Heart right ventricle (tissue), 16 donors: ENCODE measurements at regions not wholly inside any gene's neighbourhood (a gene's known extent, or its start where the extent isn't known, plus 50 kb on each side); places are given as distances from the start of the nearest gene placed in this dataset.
"Not testable (repeated sequence)": the region's sequence is repeated elsewhere in the genome, so short reads cannot be mapped to it uniquely, and the experiment has no call there.

ENCODE experiments used
- ATAC-seq, 8 donors: fragments of 200-7000 bp; cut with Tn5 transposase; one replicate each; pipeline ENCODE4 v1.9.1; 2020; ENCODE audit warnings: mild to moderate bottlenecking in 8 of 8, moderate library complexity in 8 of 8, moderate number of reproducible peaks in 1 of 8
- DNase-seq, 2 donors: peaks; one replicate each; pipeline ENCODE4 v3.0.0-alpha.2; 2020
- H3K27ac ChIP-seq, 10 donors: fragments of 200-600 bp; sonication (generic) in 2 of 10; one replicate each; pipeline versions ENCODE4 v1.5.0 to v1.8.0; 2020 to 2022; ENCODE audit warnings: mild to moderate bottlenecking in 3 of 10
- H3K27me3 ChIP-seq, 7 donors: fragments of 200-600 bp; one replicate each; pipeline ENCODE4 v1.8.0; 2021 to 2022; ENCODE audit warnings: mild to moderate bottlenecking in 2 of 7
- H3K36me3 ChIP-seq, 9 donors: fragments of 200-600 bp; sonication (generic) in 1 of 9; one replicate each; pipeline versions ENCODE4 v1.5.0 to v1.8.0; 2020 to 2022; ENCODE audit warnings: mild to moderate bottlenecking in 2 of 9
- H3K4me1 ChIP-seq, 9 donors: fragments of 200-600 bp; sonication (generic) in 1 of 9; one replicate each; pipeline versions ENCODE4 v1.5.0 to v1.8.0; 2020 to 2022; ENCODE audit warnings: mild to moderate bottlenecking in 4 of 9
- H3K4me3 ChIP-seq, 10 donors: fragments of 200-600 bp; sonication (generic) in 2 of 10; one replicate each; pipeline versions ENCODE4 v1.5.0 to v1.8.0; 2020 to 2022; ENCODE audit warnings: mild to moderate bottlenecking in 7 of 10, moderate library complexity in 2 of 10
- H3K9me3 ChIP-seq, 11 donors: fragments of 200-600 bp in 10 of 11; sonication (generic) in 2 of 11; one replicate each; pipeline versions ENCODE4 v1.5.0 to v1.8.0; 2013 to 2022; ENCODE audit warnings: mild to moderate bottlenecking in 2 of 11, control low read depth in 1 of 11, moderate library complexity in 1 of 11
- WGBS, 2 donors: extraction: QIAGEN DNeasy Blood & Tissue Kit; methylation state at CpG; one replicate each; pipeline ENCODE4 v1.1.7; 2013; ENCODE audit warnings: inconsistent platforms in 1 of 2; 5-methylcytosine and 5-hydroxymethylcytosine counted together
- intact Hi-C, 10 donors: fragments of 100-400 bp; cut with DNase I; formaldehyde crosslinking; loops; one replicate each; pipeline versions ENCODE4 v1.11.1 to v1.14.2; 2022
- TF ChIP-seq, protein P1 (sequence below), 9 donors: fragments of 200-600 bp; sonication (generic) in 2 of 9; IDR thresholded peaks; one replicate each; pipeline versions ENCODE4 v1.5.0 to v1.8.0; 2021 to 2022; ENCODE audit warnings: antibody characterized with exemption in 9 of 9, mild to moderate bottlenecking in 5 of 9, moderate library complexity in 1 of 9
- donor health status: Arrhythmogenic right ventricular cardiomyopathy.
- donor health status: ischemic (EF 13 %, LVEDD 7.1; RV severe dilation, severe dysfunction).
- donor health status: healthy with polysubstance abuse.
- donor health status: DM: no; HTN: yes; CAD: no.
- donor health status: DM: no; HTN: no; CAD: no.
- donor health status: ischemic (EF 25% LVEDD 6.9; RV normal size, moderate dysfunction).
- donor health status: ischemic (EF 25% LVEDD 5.7; RV mildly dilated, moderate dysfunction).
- donor health status: healthy.
- donor health status: DM: yes; HTN: yes; CAD: no.
- donor health status: Ischemic cardiomyopathy.
- donor health status: ischemic (EF 35%, LVEDD 5.7; RV mildly dilated, moderate dysfunction).
- donor health status: nonischemic (EF 11% LVEDD 7.7; RV severe dilation, severe dysfunction).
- donor health status: DM: yes; HTN: yes; CAD: no.
- donor health status: PGD.
- donor health status: ischemic (EF 29% LVEDD 5.4; RV normal size, mild dysfunction).
- donor health status: nonischemic (EF 23%, LVEDD 6.1; RV moderate dilation, normal function).

GRCh38 chr3:29022976-29023375 lies 257.9 kb upstream of the RBMS3 start:
- ATAC-seq, result no peak
- no peak overlapping the region for H3K4me3 ChIP-seq
- no peaks in the 10 kb centered on the region for H3K27me3 ChIP-seq
- no peak overlapping the region for H3K27ac ChIP-seq
- DNase-seq, result no peak
- no peaks in the 10 kb centered on the region for H3K36me3 ChIP-seq
- WGBS, 2 donors, result 58 to 65% methylated on average over 1 of the region's 1 CpG
- TF ChIP-seq, protein P1, sequence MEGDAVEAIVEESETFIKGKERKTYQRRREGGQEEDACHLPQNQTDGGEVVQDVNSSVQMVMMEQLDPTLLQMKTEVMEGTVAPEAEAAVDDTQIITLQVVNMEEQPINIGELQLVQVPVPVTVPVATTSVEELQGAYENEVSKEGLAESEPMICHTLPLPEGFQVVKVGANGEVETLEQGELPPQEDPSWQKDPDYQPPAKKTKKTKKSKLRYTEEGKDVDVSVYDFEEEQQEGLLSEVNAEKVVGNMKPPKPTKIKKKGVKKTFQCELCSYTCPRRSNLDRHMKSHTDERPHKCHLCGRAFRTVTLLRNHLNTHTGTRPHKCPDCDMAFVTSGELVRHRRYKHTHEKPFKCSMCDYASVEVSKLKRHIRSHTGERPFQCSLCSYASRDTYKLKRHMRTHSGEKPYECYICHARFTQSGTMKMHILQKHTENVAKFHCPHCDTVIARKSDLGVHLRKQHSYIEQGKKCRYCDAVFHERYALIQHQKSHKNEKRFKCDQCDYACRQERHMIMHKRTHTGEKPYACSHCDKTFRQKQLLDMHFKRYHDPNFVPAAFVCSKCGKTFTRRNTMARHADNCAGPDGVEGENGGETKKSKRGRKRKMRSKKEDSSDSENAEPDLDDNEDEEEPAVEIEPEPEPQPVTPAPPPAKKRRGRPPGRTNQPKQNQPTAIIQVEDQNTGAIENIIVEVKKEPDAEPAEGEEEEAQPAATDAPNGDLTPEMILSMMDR (IDR thresholded peaks at IDR 0.05), result no peak
- H3K9me3 ChIP-seq, result no peaks in the 10 kb centered on the region
- intact Hi-C loops, result no loop called here
- no peaks in the 10 kb centered on the region for H3K4me1 ChIP-seq

- Histone ChIP-seq H3K27ac (no peak overlapping the region), H3K4me1 (no peaks in the 10 kb centered on the region), H3K27me3 (no peaks in the 10 kb centered on the region), H3K9me3 (no peaks in the 10 kb centered on the region), H3K36me3 (no peaks in the 10 kb centered on the region), H3K4me3 (no peak overlapping the region)
- no peak for ATAC-seq
- no peak for DNase-seq
- WGBS, 2 donors, result 89 to 96% methylated on average over 2 of the region's 2 CpGs
- intact Hi-C loops, result no loop called here
- TF ChIP-seq, protein P1 (IDR thresholded peaks at IDR 0.05), result no peak
These were observed 254.6 kb upstream of the RBMS3 start for GRCh38 chr3:29026286-29026685.

DNA sequence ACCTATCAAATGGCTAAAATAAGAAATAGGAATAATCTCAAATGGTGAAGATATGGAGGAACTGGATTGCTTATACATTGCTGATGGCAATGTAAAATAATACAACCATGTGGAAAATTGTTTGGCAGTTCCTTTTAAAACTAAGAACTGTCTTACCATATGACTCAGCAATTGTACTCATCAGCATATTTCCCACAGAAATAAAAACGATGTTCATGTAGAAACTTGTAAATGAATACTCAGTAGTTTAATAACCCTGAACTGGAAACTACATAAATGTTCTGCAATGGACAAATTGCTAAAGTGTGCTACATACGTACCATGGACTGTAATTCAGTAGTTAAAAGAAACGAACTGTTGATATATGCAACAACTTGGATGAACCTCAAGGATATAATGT lies 253.9 kb upstream of the RBMS3 start:
- Histone ChIP-seq H3K27ac (no peak overlapping the region), H3K9me3 (no peaks in the 10 kb centered on the region), H3K4me1 (no peaks in the 10 kb centered on the region), H3K4me3 (no peak overlapping the region), H3K36me3 (no peaks in the 10 kb centered on the region), H3K27me3 (no peaks in the 10 kb centered on the region)
- 78 to 88% methylated on average over 3 of the region's 3 CpGs for WGBS, 2 donors
- intact Hi-C loops, result no loop called here
- ATAC-seq, result no peak
- DNase-seq, result no peak
- TF ChIP-seq, protein P1 (IDR thresholded peaks at IDR 0.05), result no peak

GRCh38 chr3:29031175-29031574 lies 249.7 kb upstream of the RBMS3 start:
- H3K27me3 ChIP-seq, H3K27ac ChIP-seq, H3K36me3 ChIP-seq, ATAC-seq, DNase-seq, H3K4me1 ChIP-seq, intact Hi-C loops, H3K4me3 ChIP-seq, H3K9me3 ChIP-seq: not testable (repeated sequence)
- 94 to 99% methylated on average over 2 of the region's 2 CpGs for WGBS, 2 donors

DNA sequence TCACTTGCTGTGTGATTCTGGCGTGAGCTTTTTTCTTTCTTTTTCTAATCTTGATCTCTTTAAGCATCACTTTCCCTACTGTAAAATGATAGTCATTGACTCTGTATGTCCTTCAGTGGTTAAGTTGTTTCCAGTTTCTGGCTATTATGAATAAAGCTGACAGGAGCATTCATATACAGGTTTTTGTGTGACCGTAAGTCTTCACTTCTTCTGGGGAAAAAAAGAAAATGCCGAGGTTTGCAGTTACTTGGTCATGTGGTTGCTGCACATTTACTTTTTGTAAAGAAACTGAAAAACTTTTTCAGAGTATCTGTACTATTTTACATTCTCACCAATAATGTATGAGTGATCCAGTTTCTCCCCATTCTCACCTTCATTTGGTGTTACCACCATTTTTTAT lies 247.4 kb upstream of the RBMS3 start:
- Histone ChIP-seq H3K4me1 (no peaks in the 10 kb centered on the region), H3K4me3 (no peak overlapping the region), H3K36me3 (no peaks in the 10 kb centered on the region), H3K27ac (no peak overlapping the region), H3K9me3 (peaks cover 0 to under 1% (median 0%) of the 10 kb centered on the region in 11 donors), H3K27me3 (no peaks in the 10 kb centered on the region)
- intact Hi-C loops, result no loop called here
- no peak for DNase-seq
- 96% methylated on average over 3 of the region's 3 CpGs for WGBS, 2 donors
- TF ChIP-seq, protein P1 (IDR thresholded peaks at IDR 0.05), result no peak
- ATAC-seq, result no peak
